ENCODE measurements at regions not wholly inside any gene's neighbourhood (a gene's known extent, or its start where the extent isn't known, plus 50 kb on each side); places are given as distances from the start of the nearest gene placed in this dataset.

DNA sequence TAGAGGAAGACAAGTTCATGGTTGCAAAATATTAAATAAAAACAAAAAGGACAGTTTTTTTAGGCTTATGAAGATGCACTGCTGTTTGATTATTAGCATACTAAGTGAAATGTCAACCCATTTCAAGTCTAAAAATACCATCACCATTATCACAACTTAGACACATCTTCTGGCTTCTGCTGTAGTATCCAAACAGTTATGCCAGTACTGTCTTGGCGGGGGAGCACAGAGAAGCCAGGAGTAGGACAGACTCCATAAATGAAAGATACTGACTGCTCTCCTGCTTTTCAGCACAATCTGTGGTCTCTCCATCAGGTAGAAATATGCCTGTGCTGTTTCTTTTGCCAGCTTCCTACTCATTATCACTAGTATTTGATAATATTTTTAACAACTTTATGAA lies 179.2 kb upstream of the DSEL start:
- H3K4me1 ChIP-seq (ENCODE audit: insufficient read depth) = no peaks in the 10 kb centered on the region
- no peaks in the 10 kb centered on the region for H3K36me3 ChIP-seq (replicated peaks; ENCODE audit: insufficient read depth, low read depth)
- no peaks in the 10 kb centered on the region for H3K27me3 ChIP-seq
- 96% methylated on average over 1 of the region's 1 CpG for WGBS (ENCODE audit: low lambda C conversion rate, missing lambda C conversion rate)
- H3K9me3 ChIP-seq (ENCODE audit: low read depth) = no peaks in the 10 kb centered on the region
- H3K4me3 ChIP-seq = no peak overlapping the region
- H3K79me2 ChIP-seq = no peaks in the 10 kb centered on the region
- no peaks in the 10 kb centered on the region for H3K9me2 ChIP-seq (replicated peaks; ENCODE audit: insufficient read depth)
- no peak overlapping the region for H2AFZ ChIP-seq
- TF ChIP-seq EZH2 (IDR thresholded peaks at IDR 0.05; ENCODE audit: borderline replicate concordance) (no peak), EZH2phosphoT487 (IDR thresholded peaks at IDR 0.05; ENCODE audit: low read depth, severe bottlenecking, unreplicated experiment) (no peak)
- TF ChIP-seq, protein P1, sequence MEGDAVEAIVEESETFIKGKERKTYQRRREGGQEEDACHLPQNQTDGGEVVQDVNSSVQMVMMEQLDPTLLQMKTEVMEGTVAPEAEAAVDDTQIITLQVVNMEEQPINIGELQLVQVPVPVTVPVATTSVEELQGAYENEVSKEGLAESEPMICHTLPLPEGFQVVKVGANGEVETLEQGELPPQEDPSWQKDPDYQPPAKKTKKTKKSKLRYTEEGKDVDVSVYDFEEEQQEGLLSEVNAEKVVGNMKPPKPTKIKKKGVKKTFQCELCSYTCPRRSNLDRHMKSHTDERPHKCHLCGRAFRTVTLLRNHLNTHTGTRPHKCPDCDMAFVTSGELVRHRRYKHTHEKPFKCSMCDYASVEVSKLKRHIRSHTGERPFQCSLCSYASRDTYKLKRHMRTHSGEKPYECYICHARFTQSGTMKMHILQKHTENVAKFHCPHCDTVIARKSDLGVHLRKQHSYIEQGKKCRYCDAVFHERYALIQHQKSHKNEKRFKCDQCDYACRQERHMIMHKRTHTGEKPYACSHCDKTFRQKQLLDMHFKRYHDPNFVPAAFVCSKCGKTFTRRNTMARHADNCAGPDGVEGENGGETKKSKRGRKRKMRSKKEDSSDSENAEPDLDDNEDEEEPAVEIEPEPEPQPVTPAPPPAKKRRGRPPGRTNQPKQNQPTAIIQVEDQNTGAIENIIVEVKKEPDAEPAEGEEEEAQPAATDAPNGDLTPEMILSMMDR (IDR thresholded peaks at IDR 0.05; ENCODE audit: poor library complexity) = no peak
- H3K27ac ChIP-seq = no peak overlapping the region
- no peak overlapping the region for H3K4me2 ChIP-seq
- no peaks in the 10 kb centered on the region for H4K20me1 ChIP-seq (ENCODE audit: insufficient read depth, poor library complexity, severe bottlenecking)
- DNase-seq (ENCODE audit: low spot score) = no peak

DNA sequence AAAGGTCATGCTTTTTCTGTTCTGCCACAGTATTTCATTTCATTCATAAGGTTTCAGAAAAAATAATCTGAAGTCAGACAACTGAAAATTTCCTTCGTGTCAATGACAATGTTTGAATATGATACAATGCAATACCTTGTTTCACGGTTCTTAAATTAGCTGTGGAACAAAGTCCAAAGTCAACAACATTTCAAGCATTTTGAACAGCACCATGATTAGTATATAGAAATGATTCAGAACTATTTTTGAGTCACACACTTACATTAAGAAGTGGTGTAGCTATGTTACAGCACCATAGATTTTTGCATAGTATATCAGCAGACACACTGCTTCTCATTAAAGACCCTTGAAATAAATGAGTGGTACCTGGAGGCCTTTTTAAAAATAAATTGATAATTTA lies 178.3 kb upstream of the DSEL start:
- Histone ChIP-seq H4K20me1 (ENCODE audit: insufficient read depth, poor library complexity, severe bottlenecking) (no peaks in the 10 kb centered on the region), H3K36me3 (replicated peaks; ENCODE audit: insufficient read depth, low read depth) (no peaks in the 10 kb centered on the region), H3K4me2 (no peak overlapping the region), H3K27me3 (no peaks in the 10 kb centered on the region), H3K4me1 (ENCODE audit: insufficient read depth) (no peaks in the 10 kb centered on the region), H3K27ac (no peak overlapping the region), H3K79me2 (no peaks in the 10 kb centered on the region), H2AFZ (no peak overlapping the region), H3K4me3 (no peak overlapping the region), H3K9me2 (replicated peaks; ENCODE audit: insufficient read depth) (no peaks in the 10 kb centered on the region), H3K9me3 (ENCODE audit: low read depth) (no peaks in the 10 kb centered on the region)
- DNase-seq (ENCODE audit: low spot score) = no peak
- WGBS (ENCODE audit: low lambda C conversion rate, missing lambda C conversion rate) = 68% methylated on average over 2 of the region's 2 CpGs
- TF ChIP-seq, protein P1 (IDR thresholded peaks at IDR 0.05; ENCODE audit: poor library complexity) = no peak
- no peak for TF ChIP-seq EZH2 (IDR thresholded peaks at IDR 0.05; ENCODE audit: borderline replicate concordance)
- no peak for TF ChIP-seq EZH2phosphoT487 (IDR thresholded peaks at IDR 0.05; ENCODE audit: low read depth, severe bottlenecking, unreplicated experiment)

- H3K4me1 ChIP-seq (ENCODE audit: insufficient read depth) = no peaks in the 10 kb centered on the region
- DNase-seq (ENCODE audit: low spot score) = no peak
- 95% methylated on average over 4 of the region's 4 CpGs for WGBS (ENCODE audit: low lambda C conversion rate, missing lambda C conversion rate)
- no peaks in the 10 kb centered on the region for H3K36me3 ChIP-seq (replicated peaks; ENCODE audit: insufficient read depth, low read depth)
- no peaks in the 10 kb centered on the region for H3K27me3 ChIP-seq
- H3K79me2 ChIP-seq = no peaks in the 10 kb centered on the region
- H4K20me1 ChIP-seq (ENCODE audit: insufficient read depth, poor library complexity, severe bottlenecking) = no peaks in the 10 kb centered on the region
- H3K27ac ChIP-seq = no peak overlapping the region
- H3K9me3 ChIP-seq (ENCODE audit: low read depth) = no peaks in the 10 kb centered on the region
- H3K4me2 ChIP-seq = no peak overlapping the region
- no peak overlapping the region for H2AFZ ChIP-seq
- TF ChIP-seq, protein P1 (IDR thresholded peaks at IDR 0.05; ENCODE audit: poor library complexity) = no peak
- TF ChIP-seq EZH2 (IDR thresholded peaks at IDR 0.05; ENCODE audit: borderline replicate concordance) (no peak), EZH2phosphoT487 (IDR thresholded peaks at IDR 0.05; ENCODE audit: low read depth, severe bottlenecking, unreplicated experiment) (no peak)
- no peak overlapping the region for H3K4me3 ChIP-seq
- H3K9me2 ChIP-seq (replicated peaks; ENCODE audit: insufficient read depth) = no peaks in the 10 kb centered on the region
Observed at GRCh38 chr18:67692811-67693210, 176.3 kb upstream of the DSEL start.

DNA sequence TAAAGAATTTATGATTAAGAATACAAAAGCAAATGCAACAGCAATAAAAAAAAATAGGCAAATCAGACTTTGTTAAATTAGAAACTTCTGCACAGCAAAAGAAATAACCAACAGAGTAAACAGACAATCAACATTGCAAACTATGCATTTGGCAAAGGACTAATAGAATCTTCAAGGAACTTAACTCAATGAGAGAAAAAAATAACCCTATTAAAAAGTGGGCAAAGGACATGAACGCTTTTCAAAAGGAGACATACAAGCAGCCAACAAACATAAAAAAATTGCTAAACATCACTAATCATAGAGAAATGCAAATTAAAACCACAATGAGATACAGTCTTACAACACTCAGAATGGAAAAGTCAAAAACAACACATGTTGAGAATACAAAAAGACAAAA lies 166.0 kb upstream of the DSEL start:
- DNase-seq (ENCODE audit: low spot score) = no peak
- Histone ChIP-seq H3K9me3 (ENCODE audit: low read depth) (no peaks in the 10 kb centered on the region), H3K36me3 (replicated peaks; ENCODE audit: insufficient read depth, low read depth) (no peaks in the 10 kb centered on the region), H3K4me2 (no peak overlapping the region), H4K20me1 (ENCODE audit: insufficient read depth, poor library complexity, severe bottlenecking) (no peaks in the 10 kb centered on the region), H3K27ac (no peak overlapping the region), H3K79me2 (no peaks in the 10 kb centered on the region), H3K9me2 (replicated peaks; ENCODE audit: insufficient read depth) (no peaks in the 10 kb centered on the region), H3K4me3 (no peak overlapping the region), H3K27me3 (no peaks in the 10 kb centered on the region), H3K4me1 (ENCODE audit: insufficient read depth) (no peaks in the 10 kb centered on the region), H2AFZ (no peak overlapping the region)
- TF ChIP-seq EZH2phosphoT487 (IDR thresholded peaks at IDR 0.05; ENCODE audit: low read depth, severe bottlenecking, unreplicated experiment) (no peak), EZH2 (IDR thresholded peaks at IDR 0.05; ENCODE audit: borderline replicate concordance) (no peak)
- TF ChIP-seq, protein P1 (IDR thresholded peaks at IDR 0.05; ENCODE audit: poor library complexity) = no peak
- WGBS (ENCODE audit: low lambda C conversion rate, missing lambda C conversion rate) = 87% methylated on average over 1 of the region's 1 CpG

All from hepatocyte (in vitro differentiated cells).